Suprapubic skin (tissue), 4 donors: ENCODE measurements at regions not wholly inside any gene's neighbourhood (a gene's known extent, or its start where the extent isn't known, plus 50 kb on each side); places are given as distances from the start of the nearest gene placed in this dataset.

Experiments used
- DNase-seq, 2 donors: peaks; one replicate each; pipeline ENCODE4 v3.0.0-alpha.2; 2019; ENCODE audit warnings: low spot score in 2 of 2
- H3K27ac ChIP-seq: fragments of 200-600 bp; sonication (generic); one replicate; pipeline ENCODE4 v1.5.1; 2019
- H3K27me3 ChIP-seq: fragments of 200-600 bp; sonication (generic); one replicate; pipeline ENCODE4 v1.5.1; 2019
- H3K36me3 ChIP-seq: fragments of 200-600 bp; sonication (generic); one replicate; pipeline ENCODE4 v1.5.1; 2019
- H3K4me1 ChIP-seq: fragments of 200-600 bp; sonication (generic); one replicate; pipeline ENCODE4 v1.5.1; 2019
- H3K4me3 ChIP-seq: fragments of 200-600 bp; sonication (generic); one replicate; pipeline ENCODE4 v1.5.1; 2019; ENCODE audit warnings: mild to moderate bottlenecking
- H3K9me3 ChIP-seq: fragments of 200-600 bp; sonication (generic); one replicate; pipeline ENCODE4 v1.5.1; 2019
- EP300 ChIP-seq: sonication (generic); formaldehyde crosslinking; IDR thresholded peaks from one replicate; pipeline ENCODE4 v1.6.1; 2017; ENCODE audit warnings: antibody characterized with exemption
- POLR2A ChIP-seq, 2 donors: fragments of 450-650 bp; IDR thresholded peaks; one replicate each; pipeline ENCODE4 v1.6.1; 2017; ENCODE audit warnings: antibody characterized with exemption in 2 of 2, mild to moderate bottlenecking in 2 of 2, moderate library complexity in 2 of 2
- POLR2AphosphoS5 ChIP-seq, 3 donors: sonication (generic); formaldehyde crosslinking; IDR thresholded peaks; one replicate each; pipeline ENCODE4 v1.6.1; 2017; ENCODE audit warnings: antibody characterized with exemption in 3 of 3
- whole genome bisulfite sequencing: methylation state at CpG from one replicate; pipeline ENCODE4 v1.1.5; 2018; 5-methylcytosine and 5-hydroxymethylcytosine counted together
- TF ChIP-seq, protein P1 (sequence below), 2 donors: fragments of 200-600 bp in 1 of 2; fragments of 450-650 bp in 1 of 2; sonication (generic) in 1 of 2; IDR thresholded peaks; one replicate each; pipeline ENCODE4 v1.5.1; 2016 to 2019; ENCODE audit warnings: antibody characterized with exemption in 2 of 2, mild to moderate bottlenecking in 1 of 2, moderate library complexity in 1 of 2

DNA sequence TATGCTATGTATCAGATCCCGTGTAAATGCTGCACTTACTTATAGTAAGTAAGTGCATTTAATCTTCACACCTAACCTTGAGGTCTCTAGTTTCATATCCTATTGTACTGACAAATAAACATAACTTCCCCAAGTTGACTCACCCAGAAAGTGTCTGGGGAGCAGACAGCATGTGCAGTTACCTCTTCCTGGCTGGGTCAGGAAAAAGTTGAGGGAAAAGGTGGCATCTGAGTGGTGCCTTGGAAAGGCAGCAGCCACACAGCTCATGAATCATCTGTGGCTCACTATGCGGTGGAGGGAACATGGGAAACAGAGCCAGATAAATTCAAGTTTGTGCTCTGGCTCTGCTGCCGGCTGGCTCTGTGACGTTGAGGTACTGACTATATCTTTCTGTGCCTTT lies 382.0 kb upstream of the DYNLRB2 start:
- no peak for DNase-seq
- Histone ChIP-seq H3K9me3 (no peaks in the 10 kb centered on the region), H3K36me3 (no peaks in the 10 kb centered on the region), H3K4me1 (no peaks in the 10 kb centered on the region), H3K4me3 (no peak overlapping the region), H3K27ac (no peak overlapping the region), H3K27me3 (no peaks in the 10 kb centered on the region)
- TF ChIP-seq POLR2AphosphoS5 (IDR thresholded peaks at IDR 0.05) (no peak), POLR2A (IDR thresholded peaks at IDR 0.05) (no peak), EP300 (no peak)
- TF ChIP-seq, protein P1, sequence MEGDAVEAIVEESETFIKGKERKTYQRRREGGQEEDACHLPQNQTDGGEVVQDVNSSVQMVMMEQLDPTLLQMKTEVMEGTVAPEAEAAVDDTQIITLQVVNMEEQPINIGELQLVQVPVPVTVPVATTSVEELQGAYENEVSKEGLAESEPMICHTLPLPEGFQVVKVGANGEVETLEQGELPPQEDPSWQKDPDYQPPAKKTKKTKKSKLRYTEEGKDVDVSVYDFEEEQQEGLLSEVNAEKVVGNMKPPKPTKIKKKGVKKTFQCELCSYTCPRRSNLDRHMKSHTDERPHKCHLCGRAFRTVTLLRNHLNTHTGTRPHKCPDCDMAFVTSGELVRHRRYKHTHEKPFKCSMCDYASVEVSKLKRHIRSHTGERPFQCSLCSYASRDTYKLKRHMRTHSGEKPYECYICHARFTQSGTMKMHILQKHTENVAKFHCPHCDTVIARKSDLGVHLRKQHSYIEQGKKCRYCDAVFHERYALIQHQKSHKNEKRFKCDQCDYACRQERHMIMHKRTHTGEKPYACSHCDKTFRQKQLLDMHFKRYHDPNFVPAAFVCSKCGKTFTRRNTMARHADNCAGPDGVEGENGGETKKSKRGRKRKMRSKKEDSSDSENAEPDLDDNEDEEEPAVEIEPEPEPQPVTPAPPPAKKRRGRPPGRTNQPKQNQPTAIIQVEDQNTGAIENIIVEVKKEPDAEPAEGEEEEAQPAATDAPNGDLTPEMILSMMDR (IDR thresholded peaks at IDR 0.05), result no peak
- 77% methylated on average over 4 of the region's 4 CpGs for WGBS

DNA sequence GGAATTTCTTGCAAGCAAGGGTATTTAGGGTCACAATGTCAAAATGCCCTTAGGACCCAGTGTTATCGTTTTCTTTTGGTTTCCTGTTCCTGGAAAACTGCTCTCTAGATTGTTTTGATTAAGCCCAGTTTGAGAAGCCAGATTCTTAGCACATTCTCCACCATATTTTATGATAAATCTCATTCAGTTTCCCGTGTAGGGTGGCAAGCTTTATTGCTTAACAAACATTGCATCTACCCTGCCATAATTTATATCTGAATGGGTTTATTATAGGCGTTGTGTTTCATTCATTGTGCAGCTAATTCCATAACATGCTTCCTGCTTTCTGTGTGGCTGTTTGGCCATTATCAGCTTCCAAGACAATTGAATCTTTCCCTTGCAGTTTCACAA lies 389.1 kb upstream of the DYNLRB2 start:
- peaks cover 5% of the 10 kb centered on the region for H3K4me1 ChIP-seq
- no peak overlapping the region for H3K27ac ChIP-seq
- WGBS, result 30% methylated on average over 3 of the region's 3 CpGs
- no peaks in the 10 kb centered on the region for H3K9me3 ChIP-seq
- TF ChIP-seq POLR2AphosphoS5 (IDR thresholded peaks at IDR 0.05) (no peak), POLR2A (IDR thresholded peaks at IDR 0.05) (no peak), EP300 (no peak)
- TF ChIP-seq, protein P1 (IDR thresholded peaks at IDR 0.05), result no peak
- no peaks in the 10 kb centered on the region for H3K27me3 ChIP-seq
- no peaks in the 10 kb centered on the region for H3K36me3 ChIP-seq
- H3K4me3 ChIP-seq, result no peak overlapping the region
- DNase-seq, result no peak

DNA sequence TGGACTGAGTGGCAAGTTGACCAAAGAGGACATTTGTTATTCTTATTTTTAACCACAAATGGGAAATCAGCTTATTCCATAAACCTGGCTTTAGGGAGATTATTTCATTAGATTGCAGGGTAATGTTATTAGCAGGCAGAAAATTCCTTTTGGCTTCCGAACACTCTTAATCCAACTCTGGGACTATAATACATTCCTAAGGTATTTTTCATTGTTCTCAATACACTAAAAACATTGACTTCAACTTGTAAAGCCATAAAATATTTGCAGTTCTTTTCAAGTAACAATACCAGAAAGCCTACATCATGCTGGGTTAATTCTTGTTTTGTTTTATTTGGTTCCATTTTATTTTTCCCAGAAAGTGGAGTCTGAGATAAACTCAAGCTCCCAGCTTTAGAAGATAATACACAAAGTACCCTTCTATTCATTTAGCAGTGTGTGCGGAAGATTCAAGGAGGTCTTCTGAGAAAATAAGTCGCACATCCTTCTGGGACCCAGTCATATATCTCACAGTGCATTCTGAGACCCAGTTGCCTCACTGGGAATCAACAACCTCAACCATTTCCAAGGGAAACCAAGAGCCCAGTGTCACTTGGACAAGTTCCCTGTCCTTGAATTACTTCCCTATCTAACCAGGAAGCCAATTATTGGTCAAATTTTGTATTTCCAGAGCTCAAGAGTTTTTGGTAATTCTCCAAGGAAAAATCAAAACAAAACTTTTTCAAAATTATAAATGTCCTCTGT lies 389.6 kb upstream of the DYNLRB2 start:
- no peaks in the 10 kb centered on the region for H3K9me3 ChIP-seq
- H3K27me3 ChIP-seq, result no peaks in the 10 kb centered on the region
- no peaks in the 10 kb centered on the region for H3K36me3 ChIP-seq
- TF ChIP-seq EP300 (no peak), POLR2AphosphoS5 (IDR thresholded peaks at IDR 0.05) (no peak)
- WGBS, result 74% methylated on average over 3 of the region's 3 CpGs
- no peak for DNase-seq
- no peak overlapping the region for H3K4me3 ChIP-seq
- H3K27ac ChIP-seq, result no peak overlapping the region
- peaks cover 5% of the 10 kb centered on the region for H3K4me1 ChIP-seq

DNA sequence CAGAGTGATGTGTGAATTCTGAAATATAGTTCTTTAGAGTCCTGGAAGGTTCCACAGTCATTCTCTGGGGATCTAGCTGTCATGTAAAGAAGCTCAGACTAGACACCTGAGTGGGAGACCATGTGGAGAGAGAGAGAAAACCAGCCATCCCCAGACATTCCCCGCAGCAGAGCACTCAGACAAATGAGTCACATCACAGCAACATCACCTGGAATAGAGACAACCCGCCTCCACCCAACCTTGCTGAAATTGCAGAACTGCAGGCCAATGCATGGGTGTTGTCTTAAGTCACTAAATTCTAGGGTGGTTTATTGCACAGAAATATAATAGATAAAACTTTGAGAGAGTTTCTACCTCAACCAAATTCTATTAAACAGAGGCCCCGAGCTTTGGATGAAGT lies 392.0 kb upstream of the DYNLRB2 start:
- Histone ChIP-seq H3K27ac (no peak overlapping the region), H3K36me3 (no peaks in the 10 kb centered on the region), H3K27me3 (no peaks in the 10 kb centered on the region), H3K4me3 (no peak overlapping the region), H3K4me1 (peaks cover 5% of the 10 kb centered on the region), H3K9me3 (no peaks in the 10 kb centered on the region)
- TF ChIP-seq EP300 (no peak), POLR2A (IDR thresholded peaks at IDR 0.05) (no peak), POLR2AphosphoS5 (IDR thresholded peaks at IDR 0.05) (no peak)
- TF ChIP-seq, protein P1 (IDR thresholded peaks at IDR 0.05), result no peak
- no peak for DNase-seq
- 88% methylated on average over 3 of the region's 3 CpGs for WGBS

DNA sequence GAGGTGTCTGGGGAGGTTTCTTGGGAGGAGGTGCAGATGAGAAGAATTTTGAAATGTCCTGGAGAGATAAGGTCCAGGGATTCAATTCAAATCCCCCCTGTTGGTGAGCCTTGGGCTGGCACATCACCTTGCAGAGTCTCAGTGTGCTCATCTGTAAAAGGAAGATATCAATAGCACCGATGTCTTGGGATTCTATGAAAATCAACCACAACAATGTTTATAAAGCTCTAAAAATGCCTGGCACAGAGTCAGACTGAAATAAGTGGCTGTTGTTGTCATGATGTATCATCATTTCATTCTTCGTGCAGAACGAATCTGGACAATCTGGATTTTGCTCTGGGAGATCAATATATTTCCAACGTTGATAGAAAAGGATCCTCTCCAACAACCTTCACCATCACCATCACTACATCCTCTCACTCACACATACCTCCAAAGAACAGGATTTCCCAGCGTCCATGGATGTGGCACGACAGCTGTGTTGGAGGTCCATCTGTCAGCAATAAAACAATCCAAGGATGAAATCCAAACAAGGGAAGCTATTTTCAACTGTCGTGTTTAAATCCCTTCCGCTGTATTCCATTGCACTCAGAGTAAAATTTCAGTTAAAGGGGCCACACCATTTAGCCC lies 393.7 kb upstream of the DYNLRB2 start:
- peaks cover 1% of the 10 kb centered on the region for H3K4me1 ChIP-seq
- no peaks in the 10 kb centered on the region for H3K9me3 ChIP-seq
- no peak for DNase-seq
- H3K27ac ChIP-seq, result no peak overlapping the region
- H3K27me3 ChIP-seq, result peaks cover 2% of the 10 kb centered on the region
- no peak overlapping the region for H3K4me3 ChIP-seq
- TF ChIP-seq EP300, result no peak
- no peak for TF ChIP-seq POLR2A (IDR thresholded peaks at IDR 0.05)
- TF ChIP-seq, protein P1 (IDR thresholded peaks at IDR 0.05), result no peak
- TF ChIP-seq POLR2AphosphoS5 (IDR thresholded peaks at IDR 0.05), result no peak
- 58% methylated on average over 8 of the region's 8 CpGs for WGBS
- H3K36me3 ChIP-seq, result no peaks in the 10 kb centered on the region
